Vagina (tissue), 2 donors: ENCODE measurements at regions not wholly inside any gene's neighbourhood (a gene's known extent, or its start where the extent isn't known, plus 50 kb on each side); places are given as distances from the start of the nearest gene placed in this dataset.

Source experiments
- CTCF ChIP-seq, 3 experiments: fragments of 450-650 bp in 2 of 3; fragments of 200-600 bp in 1 of 3; sonication (generic) in 1 of 3; IDR thresholded peaks; one replicate each; pipeline ENCODE4 v1.5.1; 2017 to 2019; ENCODE audit warnings: antibody characterized with exemption in 3 of 3, mild to moderate bottlenecking in 2 of 3, moderate library complexity in 2 of 3
- POLR2A ChIP-seq, 2 donors: fragments of 450-650 bp; IDR thresholded peaks; one replicate each; pipeline ENCODE4 v1.6.1; 2017; ENCODE audit warnings: antibody characterized with exemption in 2 of 2, mild to moderate bottlenecking in 2 of 2, moderate library complexity in 2 of 2
- POLR2AphosphoS5 ChIP-seq, 2 donors: sonication (generic); formaldehyde crosslinking; IDR thresholded peaks; one replicate each; pipeline ENCODE4 v1.9.0; 2017; ENCODE audit warnings: antibody characterized with exemption in 2 of 2, mild to moderate bottlenecking in 2 of 2, low read depth in 1 of 2; ENCODE audit not compliant: insufficient read depth in 1 of 2

GRCh38 chr21:17359781-17360180 lies 153.1 kb upstream of the CXADR start:
- TF ChIP-seq POLR2AphosphoS5 (IDR thresholded peaks at IDR 0.05; ENCODE audit: insufficient read depth in 1 of 2, low read depth in 1 of 2) = no peak
- TF ChIP-seq CTCF (IDR thresholded peaks at IDR 0.05) = no peak
- TF ChIP-seq POLR2A (IDR thresholded peaks at IDR 0.05) = no peak
